Renal pelvis (tissue), 1 donor: ENCODE measurements at regions not wholly inside any gene's neighbourhood (a gene's known extent, or its start where the extent isn't known, plus 50 kb on each side); places are given as distances from the start of the nearest gene placed in this dataset.
A peak's percentile ranks its signal among the peaks of the same experiment; 100 is the strongest.

Experiments used
- DNase-seq: peaks from one replicate; pipeline ENCODE4 v3.0.0-alpha.2; 2013

- DNase-seq, result peak; percentile 29
These were observed 265.1 kb downstream of the HTR7 start for GRCh38 chr10:90592638-90593302.

GRCh38 chr10:90598513-90598912, 259.3 kb downstream of the HTR7 start:
- no peak for DNase-seq

GRCh38 chr10:90602862-90603610, 254.8 kb downstream of the HTR7 start:
- no peak for DNase-seq

GRCh38 chr10:90604636-90605035, 253.2 kb downstream of the HTR7 start:
- no peak for DNase-seq

GRCh38 chr10:90605506-90605905, 252.3 kb downstream of the HTR7 start:
- DNase-seq, result no peak

GRCh38 chr10:90612276-90612675, 245.6 kb downstream of the HTR7 start:
- DNase-seq, result no peak

GRCh38 chr10:90614631-90615030, 243.2 kb downstream of the HTR7 start:
- no peak for DNase-seq

GRCh38 chr10:90621577-90621976, 236.3 kb downstream of the HTR7 start:
- no peak for DNase-seq

GRCh38 chr10:90635111-90635765, 222.6 kb downstream of the HTR7 start:
- DNase-seq, result no peak

- DNase-seq, result no peak
These were observed 217.1 kb downstream of the HTR7 start for GRCh38 chr10:90640756-90641155.

- DNase-seq, result no peak
These were observed 216.1 kb downstream of the HTR7 start for GRCh38 chr10:90641731-90642130.

- DNase-seq, result no peak
These were observed 215.7 kb downstream of the HTR7 start for GRCh38 chr10:90642136-90642535.

- DNase-seq, result no peak
These were observed 215.2 kb downstream of the HTR7 start for GRCh38 chr10:90642650-90643049.

GRCh38 chr10:90644165-90644564, 213.7 kb downstream of the HTR7 start:
- DNase-seq, result no peak

GRCh38 chr10:90650858-90651257, 207.0 kb downstream of the HTR7 start:
- no peak for DNase-seq

GRCh38 chr10:90652519-90652918, 205.3 kb downstream of the HTR7 start:
- DNase-seq, result no peak

- no peak for DNase-seq
These were observed 199.0 kb downstream of the HTR7 start for GRCh38 chr10:90658791-90659190.

- no peak for DNase-seq
These were observed 191.8 kb downstream of the HTR7 start for GRCh38 chr10:90665905-90666662.

- no peak for DNase-seq
These were observed 183.4 kb downstream of the HTR7 start for GRCh38 chr10:90674461-90674860.

GRCh38 chr10:90674928-90675327, 182.9 kb downstream of the HTR7 start:
- no peak for DNase-seq

GRCh38 chr10:90675621-90676020, 182.2 kb downstream of the HTR7 start:
- DNase-seq, result no peak
